ENCODE measurements at regions not wholly inside any gene's neighbourhood (a gene's known extent, or its start where the extent isn't known, plus 50 kb on each side); places are given as distances from the start of the nearest gene placed in this dataset.

DNA sequence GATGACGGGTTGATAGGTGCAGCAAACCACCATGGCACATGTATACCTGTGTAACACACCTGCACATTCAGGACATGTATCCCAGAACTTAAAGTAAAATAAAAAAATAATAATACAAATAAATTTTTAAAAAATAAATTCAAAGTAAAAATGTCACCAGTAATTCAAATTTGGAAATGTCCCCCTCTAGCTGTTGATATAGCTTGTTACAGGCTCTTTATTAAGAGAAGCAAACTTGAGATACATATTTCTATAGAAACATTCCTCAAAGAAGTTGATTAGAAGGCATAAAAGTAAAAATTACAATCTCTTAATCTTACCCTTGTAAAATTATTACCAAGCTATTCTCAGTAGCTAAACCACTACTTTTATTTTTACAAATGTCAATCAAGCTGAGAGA, 1397.0 kb downstream of the FAM133A start:
- no peak for TF ChIP-seq ZNF232 (CRISPR knock-in tag; IDR thresholded peaks at IDR 0.05)
- TF ChIP-seq PHB (CRISPR knock-in tag; IDR thresholded peaks at IDR 0.05) = no peak
- TF ChIP-seq TCFL5 (CRISPR knock-in tag; conservative IDR thresholded peaks at IDR 0.05) = no peak
- TF ChIP-seq FOXM1 (IDR thresholded peaks at IDR 0.05; ENCODE audit: low read depth) = no peak
- TF ChIP-seq FOXM1 (CRISPR knock-in tag; IDR thresholded peaks at IDR 0.05; ENCODE audit: low read depth) = no peak
